ENCODE measurements at regions not wholly inside any gene's neighbourhood (a gene's known extent, or its start where the extent isn't known, plus 50 kb on each side); places are given as distances from the start of the nearest gene placed in this dataset.

- no peaks in the 10 kb centered on the region for H3K36me3 ChIP-seq (replicated peaks in 1 of 2; ENCODE audit: control insufficient read depth in 1 of 2, insufficient read depth in 2 of 2, low read length in 1 of 2)
- TF ChIP-seq USF1 (IDR thresholded peaks at IDR 0.05; ENCODE audit: borderline replicate concordance, low read depth) = no peak
- no peak for TF ChIP-seq ELF1 (IDR thresholded peaks at IDR 0.05)
- no peak overlapping the region for H2AFZ ChIP-seq (ENCODE audit: low read depth)
- no peak overlapping the region for H3K4me3 ChIP-seq (ENCODE audit: low read depth in 2 of 2, low read length in 1 of 2)
- WGBS (ENCODE audit: low lambda C conversion rate) = 66% methylated on average over 5 of the region's 11 CpGs
- no peaks in the 10 kb centered on the region for H4K20me1 ChIP-seq (ENCODE audit: insufficient read depth)
- H3K4me1 ChIP-seq (ENCODE audit: control insufficient read depth in 1 of 2, insufficient read depth in 2 of 2, low read depth in 1 of 2, low read length in 1 of 2) = no peaks in the 10 kb centered on the region
- no peak for DNase-seq
- no peak overlapping the region for H3K27ac ChIP-seq (ENCODE audit: low read depth in 2 of 2, low read length in 1 of 2)
- no peaks in the 10 kb centered on the region for H3K9me3 ChIP-seq
- CTCF ChIA-PET = interaction anchor here (1.2 kb wide), 1 partner anchor 18 kb away, joined by 4 read pairs; no protein-coding TSS in a partner anchor
- H3K4me2 ChIP-seq = no peak overlapping the region
- no peaks in the 10 kb centered on the region for H3F3A ChIP-seq (replicated peaks; ENCODE audit: insufficient read depth)
- POLR2A ChIA-PET = no interaction called here
- no peaks in the 10 kb centered on the region for H3K79me2 ChIP-seq (ENCODE audit: insufficient read depth)
- no peaks in the 10 kb centered on the region for H3K27me3 ChIP-seq (ENCODE audit: insufficient read depth)
- H3K9ac ChIP-seq = no peak overlapping the region
- H3K9me2 ChIP-seq = no peaks in the 10 kb centered on the region
Measured at GRCh38 chr3:63097396-63097795, 180.7 kb upstream of the SYNPR start.

GRCh38 chr3:63116922-63117321 lies 161.2 kb upstream of the SYNPR start:
- ChIA-PET CTCF (interaction anchor here (0.7 to 1.2 kb wide), 2 partner anchors 13 to 27 kb away, joined by 3 read pairs; no protein-coding TSS in a partner anchor), POLR2A (no interaction called here)
- no peaks in the 10 kb centered on the region for H3K4me1 ChIP-seq (ENCODE audit: control insufficient read depth in 1 of 2, insufficient read depth in 2 of 2, low read depth in 1 of 2, low read length in 1 of 2)
- no peak overlapping the region for H3K4me2 ChIP-seq
- no peaks in the 10 kb centered on the region for H3F3A ChIP-seq (replicated peaks; ENCODE audit: insufficient read depth)
- H3K9me2 ChIP-seq = no peaks in the 10 kb centered on the region
- 49% methylated on average over 3 of the region's 3 CpGs for WGBS (ENCODE audit: low lambda C conversion rate)
- no peaks in the 10 kb centered on the region for H3K79me2 ChIP-seq (ENCODE audit: insufficient read depth)
- TF ChIP-seq IRF3 (IDR thresholded peaks at IDR 0.05; ENCODE audit: low read depth, low read length) (no peak), POLR2AphosphoS5 (IDR thresholded peaks at IDR 0.05; ENCODE audit: low read depth, low read length) (no peak), YY1 (IDR thresholded peaks at IDR 0.05; ENCODE audit: low read depth) (no peak), NFIC (IDR thresholded peaks at IDR 0.05; ENCODE audit: borderline replicate concordance) (no peak), GABPA (IDR thresholded peaks at IDR 0.05; ENCODE audit: low read depth) (no peak), RCOR1 (IDR thresholded peaks at IDR 0.05; ENCODE audit: low read length) (no peak), PBX3 (IDR thresholded peaks at IDR 0.05) (no peak), EZH2phosphoT487 (IDR thresholded peaks at IDR 0.05; ENCODE audit: borderline replicate concordance, low read depth) (no peak), MAX (IDR thresholded peaks at IDR 0.05; ENCODE audit: low read depth) (no peak), GATA2 (CRISPR knock-in tag; IDR thresholded peaks at IDR 0.05) (no peak), RFX5 (IDR thresholded peaks at IDR 0.05; ENCODE audit: low read length) (no peak), FOXJ3 (CRISPR knock-in tag; IDR thresholded peaks at IDR 0.05) (no peak), REST (IDR thresholded peaks at IDR 0.05; ENCODE audit: low read depth, low read length) (no peak), MEF2A (IDR thresholded peaks at IDR 0.05; ENCODE audit: borderline replicate concordance, low read depth) (no peak), TAF1 (IDR thresholded peaks at IDR 0.05; ENCODE audit: borderline replicate concordance, low read depth, low read length) (no peak), FOSL2 (IDR thresholded peaks at IDR 0.05; ENCODE audit: borderline replicate concordance, low read depth) (no peak)
- no peak overlapping the region for H3K4me3 ChIP-seq (ENCODE audit: low read depth in 2 of 2, low read length in 1 of 2)
- no peak overlapping the region for H3K27ac ChIP-seq (ENCODE audit: low read depth in 2 of 2, low read length in 1 of 2)
- no peaks in the 10 kb centered on the region for H3K9me3 ChIP-seq
- H4K20me1 ChIP-seq (ENCODE audit: insufficient read depth) = no peaks in the 10 kb centered on the region
- no peak for DNase-seq
- no peak overlapping the region for H2AFZ ChIP-seq (ENCODE audit: low read depth)
- H3K27me3 ChIP-seq (ENCODE audit: insufficient read depth) = no peaks in the 10 kb centered on the region
- H3K9ac ChIP-seq = no peak overlapping the region
- no peaks in the 10 kb centered on the region for H3K36me3 ChIP-seq (replicated peaks in 1 of 2; ENCODE audit: control insufficient read depth in 1 of 2, insufficient read depth in 2 of 2, low read length in 1 of 2)

Data from SK-N-SH (cell line).